Loucy (cell line): ENCODE measurements at regions not wholly inside any gene's neighbourhood (a gene's known extent, or its start where the extent isn't known, plus 50 kb on each side); places are given as distances from the start of the nearest gene placed in this dataset.

Experiments used
- H2AFZ ChIP-seq: fragments of 200-600 bp; sonication (generic); 2 replicates; pipeline ENCODE4 v1.6.0; 2016; ENCODE audit warnings: antibody characterized with exemption, mild to moderate bottlenecking, low read length, moderate library complexity
- H3F3A ChIP-seq: fragments of 200-600 bp; 2 replicates; pipeline ENCODE4 v1.6.0; 2016; ENCODE audit warnings: antibody characterized with exemption, low read depth, mild to moderate bottlenecking
- H3K27me3 ChIP-seq: fragments of 200-600 bp; sonication (generic); 2 replicates; pipeline ENCODE4 v1.6.1; 2014; ENCODE audit warnings: low read length, mild to moderate bottlenecking; ENCODE audit not compliant: insufficient read depth, poor library complexity, severe bottlenecking
- H3K36me3 ChIP-seq: fragments of 200-600 bp; sonication (generic); 2 replicates; pipeline ENCODE4 v1.6.1; 2016; ENCODE audit warnings: low read length; ENCODE audit not compliant: insufficient read depth
- H3K4me1 ChIP-seq: fragments of 200-600 bp; sonication (generic); 2 replicates; pipeline ENCODE4 v1.5.1; 2014; ENCODE audit warnings: low read length, mild to moderate bottlenecking; ENCODE audit not compliant: insufficient read depth, poor library complexity, severe bottlenecking
- H3K4me2 ChIP-seq: fragments of 200-600 bp; sonication (generic); 2 replicates; pipeline ENCODE4 v1.6.0; 2014; ENCODE audit warnings: antibody characterized with exemption, low read length, low read depth, mild to moderate bottlenecking; ENCODE audit not compliant: poor library complexity, severe bottlenecking
- H3K4me3 ChIP-seq: fragments of 200-600 bp; sonication (generic); 2 replicates; pipeline ENCODE4 v1.5.1; 2014; ENCODE audit warnings: low read length, mild to moderate bottlenecking, mixed read lengths; ENCODE audit not compliant: poor library complexity, severe bottlenecking
- H3K79me2 ChIP-seq: fragments of 200-600 bp; sonication (generic); 2 replicates; pipeline ENCODE4 v1.6.1; 2014; ENCODE audit warnings: low read length; ENCODE audit not compliant: insufficient read depth
- H3K9ac ChIP-seq: fragments of 200-600 bp; sonication (generic); 2 replicates; pipeline ENCODE4 v1.6.0; 2014; ENCODE audit warnings: mild to moderate bottlenecking, low read depth, low read length, moderate library complexity; ENCODE audit not compliant: poor library complexity, severe bottlenecking
- H3K9me2 ChIP-seq: fragments of 200-600 bp; sonication (generic); replicated peaks from 2 replicates; pipeline ENCODE4 v1.6.1; 2016; ENCODE audit warnings: low read depth, low read length, mixed read lengths
- H3K9me3 ChIP-seq: fragments of 200-600 bp; sonication (generic); 2 replicates; pipeline ENCODE4 v1.6.1; 2014; ENCODE audit warnings: mild to moderate bottlenecking, antibody characterized with exemption, low read length, low read depth; ENCODE audit not compliant: insufficient read depth
- H4K20me1 ChIP-seq: fragments of 200-600 bp; sonication (generic); 2 replicates; pipeline ENCODE4 v1.6.0; 2014; ENCODE audit warnings: antibody characterized with exemption, low read length, mild to moderate bottlenecking; ENCODE audit not compliant: insufficient read depth, poor library complexity, severe bottlenecking
- EZH2phosphoT487 ChIP-seq: fragments of 200-600 bp; IDR thresholded peaks from 2 replicates; pipeline ENCODE4 v1.6.1; 2018; ENCODE audit warnings: antibody characterized with exemption, mild to moderate bottlenecking, moderate library complexity, borderline replicate concordance
- TF ChIP-seq, protein P1 (sequence below): fragments of 200-600 bp; sonication (generic); conservative IDR thresholded peaks from 2 replicates; pipeline ENCODE4 v1.5.1; 2014; ENCODE audit warnings: mild to moderate bottlenecking, antibody characterized with exemption, low read length

DNA sequence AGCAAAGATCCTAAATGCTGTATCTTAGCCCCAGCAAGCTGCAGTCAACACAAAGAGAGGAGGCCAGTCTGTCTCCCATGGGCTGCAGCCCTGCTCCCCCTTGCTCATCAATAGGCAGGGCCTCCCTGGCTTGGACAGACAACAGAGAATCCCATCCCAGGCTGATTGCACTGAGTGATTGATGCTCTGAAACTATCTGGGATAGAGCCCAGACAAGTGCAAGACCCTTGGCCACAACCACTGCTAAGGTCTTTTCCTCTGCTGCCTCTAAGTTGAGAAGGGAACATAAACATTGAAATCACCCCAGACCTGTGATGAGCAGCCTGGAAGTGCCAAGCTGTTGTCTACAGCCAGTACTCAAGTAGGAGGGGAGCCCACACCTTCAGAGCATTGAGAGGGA lies 661.0 kb upstream of the CDH18 start:
- no peaks in the 10 kb centered on the region for H3K9me2 ChIP-seq

DNA sequence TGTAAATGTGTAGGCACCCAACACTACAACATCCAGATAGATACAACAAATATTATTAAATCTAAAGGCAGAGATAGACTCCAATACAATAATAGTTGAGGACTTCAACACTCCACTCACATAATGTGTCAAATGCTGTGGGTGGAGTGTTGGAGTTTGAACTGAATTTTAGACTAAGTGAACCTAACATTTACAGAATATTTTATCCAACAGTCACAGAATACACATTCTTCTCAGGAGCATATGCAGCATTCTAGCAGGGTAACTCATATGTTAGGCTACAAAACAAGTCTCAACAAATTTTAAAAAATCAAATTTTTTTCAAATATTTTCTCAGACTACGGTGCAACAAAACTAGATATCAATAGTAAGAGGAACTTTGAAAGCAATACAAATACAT lies 648.7 kb upstream of the CDH18 start:
- Histone ChIP-seq H3K27me3 (no peaks in the 10 kb centered on the region), H3K4me3 (peak overlapping the region; percentile 20), H3K9me3 (no peaks in the 10 kb centered on the region), H4K20me1 (no peaks in the 10 kb centered on the region), H3K9me2 (no peaks in the 10 kb centered on the region), H3K79me2 (no peaks in the 10 kb centered on the region), H3K36me3 (no peaks in the 10 kb centered on the region), H3F3A (no peaks in the 10 kb centered on the region), H3K9ac (no peak overlapping the region), H2AFZ (no peak overlapping the region; the same call in 1 of the 2 replicates), H3K4me2 (no peak overlapping the region), H3K4me1 (no peaks in the 10 kb centered on the region)
- TF ChIP-seq, protein P1, sequence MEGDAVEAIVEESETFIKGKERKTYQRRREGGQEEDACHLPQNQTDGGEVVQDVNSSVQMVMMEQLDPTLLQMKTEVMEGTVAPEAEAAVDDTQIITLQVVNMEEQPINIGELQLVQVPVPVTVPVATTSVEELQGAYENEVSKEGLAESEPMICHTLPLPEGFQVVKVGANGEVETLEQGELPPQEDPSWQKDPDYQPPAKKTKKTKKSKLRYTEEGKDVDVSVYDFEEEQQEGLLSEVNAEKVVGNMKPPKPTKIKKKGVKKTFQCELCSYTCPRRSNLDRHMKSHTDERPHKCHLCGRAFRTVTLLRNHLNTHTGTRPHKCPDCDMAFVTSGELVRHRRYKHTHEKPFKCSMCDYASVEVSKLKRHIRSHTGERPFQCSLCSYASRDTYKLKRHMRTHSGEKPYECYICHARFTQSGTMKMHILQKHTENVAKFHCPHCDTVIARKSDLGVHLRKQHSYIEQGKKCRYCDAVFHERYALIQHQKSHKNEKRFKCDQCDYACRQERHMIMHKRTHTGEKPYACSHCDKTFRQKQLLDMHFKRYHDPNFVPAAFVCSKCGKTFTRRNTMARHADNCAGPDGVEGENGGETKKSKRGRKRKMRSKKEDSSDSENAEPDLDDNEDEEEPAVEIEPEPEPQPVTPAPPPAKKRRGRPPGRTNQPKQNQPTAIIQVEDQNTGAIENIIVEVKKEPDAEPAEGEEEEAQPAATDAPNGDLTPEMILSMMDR = no peak
- no peak for TF ChIP-seq EZH2phosphoT487

More for the DNA sequence above, 661.0 kb upstream of the CDH18 start:
- no peaks in the 10 kb centered on the region for H3K4me1 ChIP-seq
- H3K4me2 ChIP-seq = no peak overlapping the region
- H3K4me3 ChIP-seq = no peak overlapping the region
- no peaks in the 10 kb centered on the region for H3K36me3 ChIP-seq
- no peaks in the 10 kb centered on the region for H3K79me2 ChIP-seq
- no peak overlapping the region for H2AFZ ChIP-seq
- no peak overlapping the region for H3K9ac ChIP-seq
- H3K9me3 ChIP-seq = no peaks in the 10 kb centered on the region
- TF ChIP-seq, protein P1 = no peak
- no peak for TF ChIP-seq EZH2phosphoT487
- no peaks in the 10 kb centered on the region for H4K20me1 ChIP-seq
- H3K27me3 ChIP-seq = no peaks in the 10 kb centered on the region
- H3F3A ChIP-seq = no peaks in the 10 kb centered on the region

DNA sequence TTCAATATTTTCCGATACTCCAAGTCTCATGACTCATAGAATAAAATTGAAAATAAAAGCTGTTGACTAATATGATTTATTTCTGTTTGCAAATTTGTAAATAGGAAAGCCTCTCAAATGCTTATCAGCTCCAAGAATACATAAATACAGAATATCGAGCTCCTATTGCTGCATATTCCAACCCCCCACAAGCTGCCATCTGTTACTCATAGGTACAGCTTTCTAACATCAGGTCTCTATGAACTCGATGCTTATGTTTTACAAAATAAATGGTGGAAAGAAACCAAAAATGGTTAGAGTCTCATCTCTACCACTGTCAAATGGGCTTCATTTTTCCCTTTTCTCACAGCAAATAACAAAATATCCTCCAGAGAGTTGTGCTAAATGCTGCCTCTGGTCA lies 631.6 kb upstream of the CDH18 start:
- Histone ChIP-seq H3K9me3 (no peaks in the 10 kb centered on the region), H2AFZ (no peak overlapping the region), H4K20me1 (no peaks in the 10 kb centered on the region), H3K4me2 (no peak overlapping the region), H3K4me1 (no peaks in the 10 kb centered on the region), H3K36me3 (no peaks in the 10 kb centered on the region), H3K79me2 (no peaks in the 10 kb centered on the region), H3K4me3 (no peak overlapping the region), H3K9ac (no peak overlapping the region), H3F3A (no peaks in the 10 kb centered on the region), H3K27me3 (no peaks in the 10 kb centered on the region), H3K9me2 (no peaks in the 10 kb centered on the region)
- no peak for TF ChIP-seq EZH2phosphoT487
- TF ChIP-seq, protein P1 = no peak
